ENCODE measurements at regions not wholly inside any gene's neighbourhood (a gene's known extent, or its start where the extent isn't known, plus 50 kb on each side); places are given as distances from the start of the nearest gene placed in this dataset.
A peak's percentile ranks its signal among the peaks of the same experiment; 100 is the strongest.

GRCh38 chr11:86861810-86862209, 61.5 kb downstream of the PRSS23 start:
- H3K4me1 ChIP-seq = no peaks in the 10 kb centered on the region
- no peaks in the 10 kb centered on the region for H3K36me3 ChIP-seq
- H3K27me3 ChIP-seq = no peaks in the 10 kb centered on the region
- H3K4me3 ChIP-seq = no peak overlapping the region
- no peak for TF ChIP-seq CTCF (IDR thresholded peaks at IDR 0.05)
- no peaks in the 10 kb centered on the region for H3K9me3 ChIP-seq
- H3K27ac ChIP-seq = no peak overlapping the region
- DNase-seq (ENCODE audit: low spot score) = no peak

GRCh38 chr11:86863476-86863875, 63.1 kb downstream of the PRSS23 start:
- Histone ChIP-seq H3K9me3 (no peaks in the 10 kb centered on the region), H3K4me1 (no peaks in the 10 kb centered on the region), H3K4me3 (no peak overlapping the region), H3K27me3 (no peaks in the 10 kb centered on the region), H3K36me3 (no peaks in the 10 kb centered on the region), H3K27ac (no peak overlapping the region)
- no peak for DNase-seq (ENCODE audit: low spot score)
- TF ChIP-seq CTCF (IDR thresholded peaks at IDR 0.05) = no peak

- Histone ChIP-seq H3K27me3 (no peaks in the 10 kb centered on the region), H3K9me3 (no peaks in the 10 kb centered on the region), H3K4me1 (no peaks in the 10 kb centered on the region), H3K36me3 (no peaks in the 10 kb centered on the region), H3K4me3 (no peak overlapping the region), H3K27ac (no peak overlapping the region)
- no peak for DNase-seq (ENCODE audit: low spot score)
- no peak for TF ChIP-seq CTCF (IDR thresholded peaks at IDR 0.05)
Measured at GRCh38 chr11:86865436-86865835, 65.1 kb downstream of the PRSS23 start.

GRCh38 chr11:86869531-86869930, 69.2 kb downstream of the PRSS23 start:
- DNase-seq (ENCODE audit: low spot score) = no peak
- H3K27ac ChIP-seq = no peak overlapping the region
- no peaks in the 10 kb centered on the region for H3K4me1 ChIP-seq
- no peaks in the 10 kb centered on the region for H3K9me3 ChIP-seq
- no peak overlapping the region for H3K4me3 ChIP-seq
- H3K27me3 ChIP-seq = no peaks in the 10 kb centered on the region
- no peak for TF ChIP-seq CTCF (IDR thresholded peaks at IDR 0.05)
- H3K36me3 ChIP-seq = no peaks in the 10 kb centered on the region

GRCh38 chr11:86869966-86870570, 69.7 kb downstream of the PRSS23 start:
- peak; percentile 81 for DNase-seq (ENCODE audit: low spot score)
- Histone ChIP-seq H3K9me3 (no peaks in the 10 kb centered on the region), H3K27me3 (no peaks in the 10 kb centered on the region), H3K36me3 (no peaks in the 10 kb centered on the region), H3K27ac (no peak overlapping the region), H3K4me1 (no peaks in the 10 kb centered on the region), H3K4me3 (no peak overlapping the region)
- TF ChIP-seq CTCF (IDR thresholded peaks at IDR 0.05) = peak; percentile 65 to 79

GRCh38 chr11:86873573-86874083, 73.3 kb downstream of the PRSS23 start:
- H3K9me3 ChIP-seq = no peaks in the 10 kb centered on the region
- no peak for TF ChIP-seq CTCF (IDR thresholded peaks at IDR 0.05)
- no peak overlapping the region for H3K27ac ChIP-seq
- H3K27me3 ChIP-seq = no peaks in the 10 kb centered on the region
- no peaks in the 10 kb centered on the region for H3K36me3 ChIP-seq
- no peak for DNase-seq (ENCODE audit: low spot score)
- no peaks in the 10 kb centered on the region for H3K4me1 ChIP-seq
- no peak overlapping the region for H3K4me3 ChIP-seq

Data from right atrium auricular region (tissue), 2 donors.